Tibial nerve (tissue), 4 donors: ENCODE measurements at regions not wholly inside any gene's neighbourhood (a gene's known extent, or its start where the extent isn't known, plus 50 kb on each side); places are given as distances from the start of the nearest gene placed in this dataset.

Source experiments
- EP300 ChIP-seq, 2 donors: sonication (generic); formaldehyde crosslinking; IDR thresholded peaks; one replicate each; pipeline ENCODE4 v1.6.1; 2017; ENCODE audit warnings: antibody characterized with exemption in 2 of 2, mild to moderate bottlenecking in 1 of 2
- POLR2A ChIP-seq, 2 donors: fragments of 450-650 bp; IDR thresholded peaks; one replicate each; pipeline ENCODE4 v1.6.1; 2017; ENCODE audit warnings: antibody characterized with exemption in 2 of 2, mild to moderate bottlenecking in 2 of 2, moderate library complexity in 2 of 2
- TF ChIP-seq, protein P1 (sequence below), 5 experiments: fragments of 200-600 bp in 3 of 5; fragments of 450-650 bp in 2 of 5; sonication (generic) in 3 of 5; IDR thresholded peaks; one replicate each; pipeline ENCODE4 v1.5.1; 2016 to 2019; ENCODE audit warnings: antibody characterized with exemption in 5 of 5, mild to moderate bottlenecking in 3 of 5, moderate library complexity in 2 of 5

GRCh38 chr2:78549766-78550165 lies 475.7 kb upstream of the REG3G start:
- TF ChIP-seq, protein P1, sequence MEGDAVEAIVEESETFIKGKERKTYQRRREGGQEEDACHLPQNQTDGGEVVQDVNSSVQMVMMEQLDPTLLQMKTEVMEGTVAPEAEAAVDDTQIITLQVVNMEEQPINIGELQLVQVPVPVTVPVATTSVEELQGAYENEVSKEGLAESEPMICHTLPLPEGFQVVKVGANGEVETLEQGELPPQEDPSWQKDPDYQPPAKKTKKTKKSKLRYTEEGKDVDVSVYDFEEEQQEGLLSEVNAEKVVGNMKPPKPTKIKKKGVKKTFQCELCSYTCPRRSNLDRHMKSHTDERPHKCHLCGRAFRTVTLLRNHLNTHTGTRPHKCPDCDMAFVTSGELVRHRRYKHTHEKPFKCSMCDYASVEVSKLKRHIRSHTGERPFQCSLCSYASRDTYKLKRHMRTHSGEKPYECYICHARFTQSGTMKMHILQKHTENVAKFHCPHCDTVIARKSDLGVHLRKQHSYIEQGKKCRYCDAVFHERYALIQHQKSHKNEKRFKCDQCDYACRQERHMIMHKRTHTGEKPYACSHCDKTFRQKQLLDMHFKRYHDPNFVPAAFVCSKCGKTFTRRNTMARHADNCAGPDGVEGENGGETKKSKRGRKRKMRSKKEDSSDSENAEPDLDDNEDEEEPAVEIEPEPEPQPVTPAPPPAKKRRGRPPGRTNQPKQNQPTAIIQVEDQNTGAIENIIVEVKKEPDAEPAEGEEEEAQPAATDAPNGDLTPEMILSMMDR (IDR thresholded peaks at IDR 0.05), result no peak
- TF ChIP-seq POLR2A (IDR thresholded peaks at IDR 0.05) (no peak), EP300 (IDR thresholded peaks at IDR 0.05) (no peak)
